Endothelial cell (in vitro differentiated cells): ENCODE measurements at regions not wholly inside any gene's neighbourhood (a gene's known extent, or its start where the extent isn't known, plus 50 kb on each side); places are given as distances from the start of the nearest gene placed in this dataset.
"Not testable (repeated sequence)": the region's sequence is repeated elsewhere in the genome, so short reads cannot be mapped to it uniquely, and the experiment has no call there.

Experiments used
- DNase-seq: peaks from one replicate; pipeline ENCODE4 v3.0.0; 2021; ENCODE audit warnings: low spot score
- H3K27ac Mint-ChIP-seq: one replicate; pipeline ENCODE4 v1.8.0; 2021; ENCODE audit warnings: mixed read lengths, inconsistent platforms; ENCODE audit not compliant: unreplicated experiment
- H3K27me3 Mint-ChIP-seq: one replicate; pipeline ENCODE4 v1.8.0; 2021; ENCODE audit warnings: mild to moderate bottlenecking, moderate library complexity, mixed read lengths, inconsistent platforms; ENCODE audit not compliant: unreplicated experiment
- H3K36me3 Mint-ChIP-seq: one replicate; pipeline ENCODE4 v1.8.0; 2021; ENCODE audit warnings: mild to moderate bottlenecking, low read depth, mixed read lengths, inconsistent platforms; ENCODE audit not compliant: unreplicated experiment
- H3K4me1 Mint-ChIP-seq: one replicate; pipeline ENCODE4 v1.8.0; 2021; ENCODE audit warnings: mild to moderate bottlenecking, mixed read lengths, inconsistent platforms; ENCODE audit not compliant: unreplicated experiment
- H3K4me3 Mint-ChIP-seq: one replicate; pipeline ENCODE4 v1.8.0; 2021; ENCODE audit warnings: mild to moderate bottlenecking, mixed read lengths, inconsistent platforms; ENCODE audit not compliant: unreplicated experiment
- H3K9me3 Mint-ChIP-seq: one replicate; pipeline ENCODE4 v1.8.0; 2021; ENCODE audit warnings: mixed read lengths, inconsistent platforms; ENCODE audit not compliant: unreplicated experiment
- CTCF ChIP-seq: fragments of 200-600 bp; sonication (generic); IDR thresholded peaks from one replicate; pipeline ENCODE4 v1.5.0; 2021; ENCODE audit warnings: antibody characterized with exemption; ENCODE audit not compliant: unreplicated experiment

- Mint-ChIP-seq H3K4me1 (peaks cover 13% of the 10 kb centered on the region), H3K4me3 (no peak overlapping the region), H3K27me3 (peaks cover 2% of the 10 kb centered on the region), H3K27ac (no peak overlapping the region), H3K36me3 (no peaks in the 10 kb centered on the region), H3K9me3 (no peaks in the 10 kb centered on the region)
- DNase-seq: no peak
- TF ChIP-seq CTCF: no peak
Measured at GRCh38 chr17:51423421-51424160, 163.2 kb downstream of the UTP18 start.

DNA sequence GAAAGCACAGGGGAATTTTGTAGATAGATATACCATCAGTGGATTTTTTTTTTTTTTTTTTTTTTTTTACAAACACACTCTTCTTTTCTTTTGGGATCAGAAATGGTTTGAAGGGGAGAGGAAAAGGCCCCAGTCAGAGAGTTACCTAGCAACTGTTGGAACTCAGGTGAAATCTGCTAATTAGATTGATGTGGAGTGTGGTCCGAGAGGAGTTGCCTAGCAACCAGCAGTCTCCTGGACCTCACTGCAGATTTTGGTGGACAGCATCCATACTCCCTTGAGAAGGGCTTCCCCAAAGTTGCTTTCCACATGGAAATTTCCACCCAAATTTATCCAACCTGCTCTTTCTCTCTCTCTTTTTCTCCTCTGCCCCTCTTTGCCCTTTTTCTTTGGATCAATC lies 165.4 kb downstream of the UTP18 start:
- Mint-ChIP-seq H3K9me3 (no peaks in the 10 kb centered on the region), H3K27me3 (peaks cover 4% of the 10 kb centered on the region), H3K36me3 (no peaks in the 10 kb centered on the region), H3K4me1 (peaks cover 13% of the 10 kb centered on the region), H3K27ac (no peak overlapping the region), H3K4me3 (no peak overlapping the region)
- TF ChIP-seq CTCF: no peak
- no peak for DNase-seq

GRCh38 chr17:51427323-51427811 lies 167.0 kb downstream of the UTP18 start:
- no peak for TF ChIP-seq CTCF
- peaks cover 13% of the 10 kb centered on the region for H3K4me1 Mint-ChIP-seq
- H3K9me3 Mint-ChIP-seq: no peaks in the 10 kb centered on the region
- peaks cover 4% of the 10 kb centered on the region for H3K27me3 Mint-ChIP-seq
- peak overlapping the region; percentile 5 for H3K4me3 Mint-ChIP-seq
- H3K36me3 Mint-ChIP-seq: no peaks in the 10 kb centered on the region
- H3K27ac Mint-ChIP-seq: peak overlapping the region; percentile 82
- no peak for DNase-seq

GRCh38 chr17:51427856-51428255 lies 167.5 kb downstream of the UTP18 start:
- peak; percentile 12 for DNase-seq
- no peak for TF ChIP-seq CTCF
- Mint-ChIP-seq H3K9me3 (no peaks in the 10 kb centered on the region), H3K4me1 (peaks cover 13% of the 10 kb centered on the region), H3K27ac (peak overlapping the region; percentile 82), H3K27me3 (peaks cover 1% of the 10 kb centered on the region), H3K4me3 (peak overlapping the region; percentile 5), H3K36me3 (no peaks in the 10 kb centered on the region)

DNA sequence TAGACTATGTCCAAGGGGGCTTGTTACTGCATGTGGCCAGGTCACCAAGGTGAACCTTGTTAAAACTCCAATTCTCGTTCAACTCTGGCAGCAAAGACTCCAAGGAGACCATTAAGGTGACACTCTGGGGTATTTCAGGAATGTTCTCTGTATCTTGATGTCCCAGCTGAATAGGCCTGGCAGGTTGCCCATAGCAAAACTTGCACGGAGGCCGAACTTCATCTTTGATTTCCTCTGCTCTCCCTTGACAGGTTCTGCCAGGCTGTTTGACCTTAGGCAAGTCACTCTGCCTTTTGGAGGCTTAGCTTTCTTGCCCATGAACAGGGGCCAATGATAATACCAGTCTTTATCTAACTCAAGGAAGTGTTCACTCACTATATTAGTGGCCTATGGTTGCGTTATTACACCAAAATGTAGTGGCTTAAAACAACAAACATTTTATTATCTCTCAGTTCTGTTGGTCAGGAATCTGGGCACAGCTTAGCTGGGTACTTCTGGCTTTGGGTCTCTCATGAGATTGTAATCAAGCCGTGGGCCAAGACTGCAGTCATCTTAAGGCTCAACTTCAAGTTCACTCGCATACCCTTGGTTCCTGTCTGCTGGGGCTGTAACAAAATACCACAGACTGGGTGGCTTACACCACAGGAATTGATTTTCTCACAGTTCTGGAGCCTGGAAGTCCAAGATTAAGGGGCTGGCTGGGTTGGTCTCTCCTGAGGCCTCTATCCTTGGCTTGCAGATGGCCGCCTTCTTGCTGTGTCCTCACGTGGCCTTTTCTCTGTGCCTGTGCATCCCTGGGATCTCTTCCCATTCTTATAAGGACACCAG lies 168.5 kb downstream of the UTP18 start:
- TF ChIP-seq CTCF: no peak
- peaks cover 13% of the 10 kb centered on the region for H3K4me1 Mint-ChIP-seq
- H3K27me3 Mint-ChIP-seq: peaks cover 1% of the 10 kb centered on the region
- H3K9me3 Mint-ChIP-seq: no peaks in the 10 kb centered on the region
- H3K27ac Mint-ChIP-seq: no peak overlapping the region
- no peak overlapping the region for H3K4me3 Mint-ChIP-seq
- DNase-seq: no peak
- H3K36me3 Mint-ChIP-seq: no peaks in the 10 kb centered on the region

DNA sequence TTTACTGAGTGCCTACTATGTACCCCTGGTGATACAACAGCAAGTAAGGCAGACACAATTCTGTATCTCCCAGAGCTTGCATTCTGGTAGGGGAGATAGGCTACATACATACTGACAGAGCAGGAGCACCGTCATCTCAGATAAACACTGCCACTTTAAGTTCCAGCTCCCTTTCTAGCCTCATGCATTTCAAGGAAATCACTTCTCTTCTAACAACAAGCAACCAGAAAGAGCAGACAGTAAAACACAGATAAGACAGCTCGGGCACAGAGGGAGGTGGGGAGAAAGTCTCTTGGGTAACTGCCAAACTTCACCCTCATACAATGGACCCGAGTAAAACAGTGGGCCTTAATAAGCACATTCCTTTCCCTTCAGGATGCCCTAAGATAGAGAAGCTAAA lies 169.6 kb downstream of the UTP18 start:
- H3K27me3 Mint-ChIP-seq, DNase-seq, H3K4me3 Mint-ChIP-seq, H3K27ac Mint-ChIP-seq, H3K36me3 Mint-ChIP-seq, H3K9me3 Mint-ChIP-seq: not testable (repeated sequence)
- peaks cover 13% of the 10 kb centered on the region for H3K4me1 Mint-ChIP-seq
